Smooth muscle cell (in vitro differentiated cells): ENCODE measurements at regions not wholly inside any gene's neighbourhood (a gene's known extent, or its start where the extent isn't known, plus 50 kb on each side); places are given as distances from the start of the nearest gene placed in this dataset.
A peak's percentile ranks its signal among the peaks of the same experiment; 100 is the strongest.

ENCODE experiments used
- DNase-seq: peaks from one replicate; lab custom pipeline; 2025; ENCODE audit not compliant: unreplicated experiment; lab: John Stamatoyannopoulos, UW
- H2AFZ ChIP-seq: fragments of 200-600 bp; sonication (generic); 2 replicates; pipeline ENCODE4 v1.6.0; 2016; ENCODE audit warnings: antibody characterized with exemption, low read depth, mild to moderate bottlenecking
- H3F3A ChIP-seq: fragments of 200-600 bp; sonication (generic); 2 replicates; pipeline ENCODE4 v1.6.0; 2017; ENCODE audit warnings: antibody characterized with exemption, low read depth
- H3K27ac ChIP-seq: fragments of 200-600 bp; sonication (generic); 2 replicates; pipeline ENCODE4 v1.5.1; 2016; ENCODE audit warnings: low read depth, mild to moderate bottlenecking
- H3K27me3 ChIP-seq: fragments of 200-600 bp; sonication (generic); 2 replicates; pipeline ENCODE4 v1.6.1; 2016; ENCODE audit warnings: low read depth, mild to moderate bottlenecking
- H3K36me3 ChIP-seq: fragments of 200-600 bp; sonication (generic); 2 replicates; pipeline ENCODE4 v1.5.1; 2016; ENCODE audit warnings: low read depth
- H3K4me1 ChIP-seq: fragments of 200-600 bp; sonication (generic); 2 replicates; pipeline ENCODE4 v1.5.1; 2016; ENCODE audit warnings: low read depth
- H3K4me2 ChIP-seq: fragments of 200-600 bp; sonication (generic); 2 replicates; pipeline ENCODE4 v1.6.0; 2016; ENCODE audit warnings: mild to moderate bottlenecking
- H3K4me3 ChIP-seq: fragments of 200-600 bp; sonication (generic); 2 replicates; pipeline ENCODE4 v1.5.1; 2016; ENCODE audit warnings: mild to moderate bottlenecking
- H3K79me2 ChIP-seq: fragments of 200-600 bp; sonication (generic); 2 replicates; pipeline ENCODE4 v1.6.0; 2016; ENCODE audit warnings: low read depth, mild to moderate bottlenecking
- H3K9ac ChIP-seq: fragments of 200-600 bp; sonication (generic); 2 replicates; pipeline ENCODE4 v1.6.0; 2016; ENCODE audit warnings: low read depth
- H3K9me3 ChIP-seq: fragments of 200-600 bp; sonication (generic); replicated peaks from 2 replicates; pipeline ENCODE4 v1.5.1; 2016; ENCODE audit warnings: low read depth
- H4K20me1 ChIP-seq: fragments of 200-600 bp; sonication (generic); 2 replicates; pipeline ENCODE4 v1.6.0; 2016; ENCODE audit warnings: low read depth
- CTCF ChIP-seq: fragments of 200-600 bp; sonication (generic); IDR thresholded peaks from 2 replicates; pipeline ENCODE4 v1.5.1; 2017; ENCODE audit warnings: borderline replicate concordance, mild to moderate bottlenecking, antibody characterized with exemption; ENCODE audit not compliant: insufficient read depth, poor library complexity, severe bottlenecking
- WGBS: methylation state at CpG from one replicate; pipeline ENCODE4 v1.1.7; 2016; ENCODE audit warnings: low lambda C conversion rate; 5-methylcytosine and 5-hydroxymethylcytosine counted together

GRCh38 chr1:234755449-234755863 lies 145.5 kb upstream of the IRF2BP2 start:
- Histone ChIP-seq H2AFZ (no peak overlapping the region), H3K36me3 (no peaks in the 10 kb centered on the region), H3K4me2 (peak overlapping the region; percentile 33), H3K9me3 (no peaks in the 10 kb centered on the region), H3K79me2 (no peaks in the 10 kb centered on the region), H3K4me3 (no peak overlapping the region), H3K9ac (no peak overlapping the region), H3K4me1 (peaks cover 5% of the 10 kb centered on the region), H4K20me1 (no peaks in the 10 kb centered on the region), H3K27me3 (no peaks in the 10 kb centered on the region), H3F3A (no peaks in the 10 kb centered on the region), H3K27ac (no peak overlapping the region)
- no peak for DNase-seq
- 55% methylated on average over 8 of the region's 8 CpGs for WGBS
- no peak for TF ChIP-seq CTCF

GRCh38 chr1:234753979-234754378 lies 144.0 kb upstream of the IRF2BP2 start:
- Histone ChIP-seq H3K79me2 (no peaks in the 10 kb centered on the region), H3K36me3 (no peaks in the 10 kb centered on the region), H3K4me3 (no peak overlapping the region), H2AFZ (no peak overlapping the region), H4K20me1 (no peaks in the 10 kb centered on the region), H3K9me3 (no peaks in the 10 kb centered on the region), H3F3A (no peaks in the 10 kb centered on the region), H3K27me3 (no peaks in the 10 kb centered on the region), H3K4me1 (peaks cover 5% of the 10 kb centered on the region), H3K27ac (no peak overlapping the region), H3K9ac (no peak overlapping the region), H3K4me2 (no peak overlapping the region)
- no peak for TF ChIP-seq CTCF
- DNase-seq, result no peak
- WGBS, result 45% methylated on average over 3 of the region's 3 CpGs

GRCh38 chr1:234752927-234753326 lies 142.9 kb upstream of the IRF2BP2 start:
- DNase-seq, result no peak
- Histone ChIP-seq H2AFZ (no peak overlapping the region), H3K4me2 (no peak overlapping the region), H3K9ac (no peak overlapping the region), H3K4me1 (peaks cover 5% of the 10 kb centered on the region), H3F3A (no peaks in the 10 kb centered on the region), H4K20me1 (no peaks in the 10 kb centered on the region), H3K27ac (no peak overlapping the region), H3K9me3 (no peaks in the 10 kb centered on the region), H3K36me3 (no peaks in the 10 kb centered on the region), H3K27me3 (no peaks in the 10 kb centered on the region), H3K4me3 (no peak overlapping the region), H3K79me2 (no peaks in the 10 kb centered on the region)
- 94% methylated on average over 8 of the region's 8 CpGs for WGBS
- TF ChIP-seq CTCF, result no peak

- TF ChIP-seq CTCF, result no peak
- no peak for DNase-seq
Observed at GRCh38 chr1:234751678-234752077, 141.7 kb upstream of the IRF2BP2 start.

More at GRCh38 chr1:234751678-234752077, 141.7 kb upstream of the IRF2BP2 start:
- H3K79me2 ChIP-seq, result no peaks in the 10 kb centered on the region
- H3K36me3 ChIP-seq, result no peaks in the 10 kb centered on the region
- H3K9ac ChIP-seq, result no peak overlapping the region
- no peaks in the 10 kb centered on the region for H3K9me3 ChIP-seq
- H3K27ac ChIP-seq, result no peak overlapping the region
- 96% methylated on average over 7 of the region's 7 CpGs for WGBS
- H4K20me1 ChIP-seq, result no peaks in the 10 kb centered on the region
- no peaks in the 10 kb centered on the region for H3K27me3 ChIP-seq
- peaks cover 11% of the 10 kb centered on the region for H3K4me1 ChIP-seq
- no peak overlapping the region for H3K4me2 ChIP-seq
- no peak overlapping the region for H2AFZ ChIP-seq
- no peaks in the 10 kb centered on the region for H3F3A ChIP-seq
- H3K4me3 ChIP-seq, result no peak overlapping the region
